ENCODE measurements at regions not wholly inside any gene's neighbourhood (a gene's known extent, or its start where the extent isn't known, plus 50 kb on each side); places are given as distances from the start of the nearest gene placed in this dataset.

DNA sequence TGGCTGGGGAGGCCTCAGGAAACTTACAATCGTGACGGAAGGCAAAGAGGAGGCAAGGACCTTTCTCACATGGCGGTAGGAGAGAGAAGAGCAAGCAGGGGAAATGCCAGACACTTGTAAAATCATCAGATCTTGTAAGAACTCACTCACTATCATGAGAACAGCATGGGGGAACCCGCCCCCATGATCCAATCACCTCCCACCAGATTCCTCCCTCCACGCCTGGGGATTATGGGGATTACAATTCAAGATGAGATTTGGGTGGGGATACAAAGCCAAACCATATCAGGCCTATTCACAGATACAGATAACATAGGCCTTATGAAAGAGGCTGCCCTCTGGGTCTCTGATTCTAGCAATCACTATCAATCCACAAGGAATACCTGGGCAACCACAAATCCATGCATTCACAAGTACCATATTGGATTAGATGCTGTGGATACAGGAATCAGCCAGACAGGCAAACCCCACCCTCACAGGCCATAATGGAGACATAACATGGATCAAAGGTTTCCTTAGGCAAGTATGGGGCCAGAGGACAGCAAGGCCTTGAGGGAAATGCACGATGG, 284.9 kb downstream of the SOX9 start:
- 89 to 93% methylated on average over 6 of the region's 6 CpGs for WGBS, 2 donors
- Histone ChIP-seq H3K27ac (ENCODE audit: low read depth in 1 of 2, low read length in 1 of 2) (no peak overlapping the region), H3K4me3 (no peak overlapping the region), H3K9ac (ENCODE audit: insufficient read depth in 1 of 2, low read length in 2 of 2) (no peak overlapping the region), H3K4me1 (ENCODE audit: control insufficient read depth in 5 of 5, insufficient read depth in 5 of 5, low read length in 5 of 5) (peaks cover 0 to 13% (median 8%) of the 10 kb centered on the region in 5 donors), H3K9me3 (ENCODE audit: control insufficient read depth in 4 of 4, insufficient read depth in 3 of 4, low read length in 3 of 4) (peaks cover 0 to 2% (median 0%) of the 10 kb centered on the region in 4 donors), H3K27me3 (ENCODE audit: control insufficient read depth in 3 of 3, insufficient read depth in 3 of 3, low read length in 2 of 3) (no peaks in the 10 kb centered on the region), H3K36me3 (ENCODE audit: control insufficient read depth in 4 of 4, insufficient read depth in 4 of 4, low read length in 4 of 4) (no peaks in the 10 kb centered on the region)
- DNase-seq (no peak), ATAC-seq (ENCODE audit: insufficient read depth, low FRiP score) (no peak)
- TF ChIP-seq, protein P1, sequence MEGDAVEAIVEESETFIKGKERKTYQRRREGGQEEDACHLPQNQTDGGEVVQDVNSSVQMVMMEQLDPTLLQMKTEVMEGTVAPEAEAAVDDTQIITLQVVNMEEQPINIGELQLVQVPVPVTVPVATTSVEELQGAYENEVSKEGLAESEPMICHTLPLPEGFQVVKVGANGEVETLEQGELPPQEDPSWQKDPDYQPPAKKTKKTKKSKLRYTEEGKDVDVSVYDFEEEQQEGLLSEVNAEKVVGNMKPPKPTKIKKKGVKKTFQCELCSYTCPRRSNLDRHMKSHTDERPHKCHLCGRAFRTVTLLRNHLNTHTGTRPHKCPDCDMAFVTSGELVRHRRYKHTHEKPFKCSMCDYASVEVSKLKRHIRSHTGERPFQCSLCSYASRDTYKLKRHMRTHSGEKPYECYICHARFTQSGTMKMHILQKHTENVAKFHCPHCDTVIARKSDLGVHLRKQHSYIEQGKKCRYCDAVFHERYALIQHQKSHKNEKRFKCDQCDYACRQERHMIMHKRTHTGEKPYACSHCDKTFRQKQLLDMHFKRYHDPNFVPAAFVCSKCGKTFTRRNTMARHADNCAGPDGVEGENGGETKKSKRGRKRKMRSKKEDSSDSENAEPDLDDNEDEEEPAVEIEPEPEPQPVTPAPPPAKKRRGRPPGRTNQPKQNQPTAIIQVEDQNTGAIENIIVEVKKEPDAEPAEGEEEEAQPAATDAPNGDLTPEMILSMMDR (IDR thresholded peaks at IDR 0.05; ENCODE audit: control extremely low read depth, extremely low read depth), result no peak

DNA sequence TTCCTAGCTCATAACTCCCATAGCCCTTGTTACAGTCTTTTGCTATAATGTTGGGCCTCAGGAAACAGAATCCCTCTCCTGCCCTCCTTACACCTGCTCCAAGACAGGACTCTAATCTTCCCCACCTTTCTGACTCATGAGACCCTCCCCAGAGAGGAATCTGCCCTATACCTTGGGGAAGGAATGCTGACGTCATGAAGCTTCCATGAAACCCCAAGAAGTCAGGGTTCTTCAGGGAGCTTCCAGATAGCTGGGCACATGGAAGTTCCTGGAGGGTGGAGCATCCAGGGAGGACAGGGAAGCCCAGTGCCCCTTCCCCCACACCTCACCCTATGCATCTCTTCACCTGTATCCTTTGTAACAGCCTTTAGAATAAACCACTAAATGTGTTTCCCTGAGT, 285.7 kb downstream of the SOX9 start:
- no peak overlapping the region for H3K9ac ChIP-seq (ENCODE audit: insufficient read depth in 1 of 2, low read length in 2 of 2)
- WGBS, 2 donors, result 84 to 89% methylated on average over 1 of the region's 1 CpG
- H3K27me3 ChIP-seq (ENCODE audit: control insufficient read depth in 3 of 3, insufficient read depth in 3 of 3, low read length in 2 of 3), result no peaks in the 10 kb centered on the region
- TF ChIP-seq, protein P1 (IDR thresholded peaks at IDR 0.05; ENCODE audit: control extremely low read depth, extremely low read depth), result no peak
- H3K9me3 ChIP-seq (ENCODE audit: control insufficient read depth in 4 of 4, insufficient read depth in 3 of 4, low read length in 3 of 4), result peaks cover 0 to 1% (median 0%) of the 10 kb centered on the region in 4 donors
- no peak overlapping the region for H3K4me3 ChIP-seq
- peaks cover 0 to 13% (median 8%) of the 10 kb centered on the region in 5 donors for H3K4me1 ChIP-seq (ENCODE audit: control insufficient read depth in 5 of 5, insufficient read depth in 5 of 5, low read length in 5 of 5)
- DNase-seq (no peak), ATAC-seq (ENCODE audit: insufficient read depth, low FRiP score) (no peak)
- no peaks in the 10 kb centered on the region for H3K36me3 ChIP-seq (ENCODE audit: control insufficient read depth in 4 of 4, insufficient read depth in 4 of 4, low read length in 4 of 4)
- no peak overlapping the region for H3K27ac ChIP-seq (ENCODE audit: low read depth in 1 of 2, low read length in 1 of 2)

DNA sequence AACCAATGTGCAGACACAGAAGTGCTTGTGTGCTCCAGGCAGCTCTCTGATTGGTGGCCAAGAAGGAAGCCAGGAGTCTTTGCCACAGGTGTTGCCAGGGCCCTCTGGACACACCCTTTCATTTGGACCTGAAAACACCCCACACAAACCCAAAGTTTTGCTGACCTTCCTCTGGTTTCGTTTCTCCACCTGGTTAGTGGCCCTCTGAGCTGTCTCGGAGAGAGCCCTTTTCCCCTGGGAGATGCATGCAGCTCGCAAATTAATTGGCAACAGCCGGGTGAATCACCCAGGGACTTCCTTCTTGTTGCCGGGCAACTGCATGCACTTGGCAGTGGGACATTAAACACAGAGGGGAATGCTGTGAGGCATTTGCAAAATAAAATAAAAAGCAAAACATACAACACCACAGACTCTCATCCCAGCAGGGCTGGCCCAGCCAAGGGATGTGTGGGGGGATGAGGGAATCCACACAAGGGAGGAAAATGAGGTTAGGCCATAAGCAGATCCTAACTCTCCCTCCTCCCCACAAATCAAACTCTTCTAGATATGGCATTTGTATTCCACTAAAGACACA, 286.6 kb downstream of the SOX9 start:
- 29 to 46% methylated on average over 5 of the region's 5 CpGs for WGBS, 2 donors
- H3K27ac ChIP-seq (ENCODE audit: low read depth in 1 of 2, low read length in 1 of 2), result no peak overlapping the region
- TF ChIP-seq, protein P1 (IDR thresholded peaks at IDR 0.05; ENCODE audit: control extremely low read depth, extremely low read depth), result no peak
- no peaks in the 10 kb centered on the region for H3K36me3 ChIP-seq (ENCODE audit: control insufficient read depth in 4 of 4, insufficient read depth in 4 of 4, low read length in 4 of 4)
- peaks cover 0 to 13% (median 8%) of the 10 kb centered on the region in 5 donors for H3K4me1 ChIP-seq (ENCODE audit: control insufficient read depth in 5 of 5, insufficient read depth in 5 of 5, low read length in 5 of 5)
- no peaks in the 10 kb centered on the region for H3K9me3 ChIP-seq (ENCODE audit: control insufficient read depth in 4 of 4, insufficient read depth in 3 of 4, low read length in 3 of 4)
- H3K9ac ChIP-seq (ENCODE audit: insufficient read depth in 1 of 2, low read length in 2 of 2), result peak overlapping the region in 1 of 2 donors; percentile 2
- peak; percentile 90 to 95 (median 92) for DNase-seq
- H3K4me3 ChIP-seq, result no peak overlapping the region
- ATAC-seq (ENCODE audit: insufficient read depth, low FRiP score), result peak; percentile 72
- H3K27me3 ChIP-seq (ENCODE audit: control insufficient read depth in 3 of 3, insufficient read depth in 3 of 3, low read length in 2 of 3), result no peaks in the 10 kb centered on the region
